WERI-Rb-1 (cell line): ENCODE measurements at regions not wholly inside any gene's neighbourhood (a gene's known extent, or its start where the extent isn't known, plus 50 kb on each side); places are given as distances from the start of the nearest gene placed in this dataset.
"Not testable (repeated sequence)": the region's sequence is repeated elsewhere in the genome, so short reads cannot be mapped to it uniquely, and the experiment has no call there.

Source experiments
- DNase-seq: peaks from one replicate; pipeline ENCODE4 v3.0.0-alpha.2; 2020
- H3K27ac ChIP-seq: fragments of 250-450 bp; sonication (Bioruptor Pico); 2 replicates; pipeline ENCODE4 v1.5.1; 2020; ENCODE audit warnings: mild to moderate bottlenecking, moderate library complexity
- H3K27me3 ChIP-seq: fragments of 250-450 bp; sonication (Bioruptor Pico); 2 replicates; pipeline ENCODE4 v1.5.1; 2021; ENCODE audit warnings: mild to moderate bottlenecking, low read depth, moderate library complexity; ENCODE audit not compliant: insufficient read depth, severe bottlenecking
- H3K36me3 ChIP-seq: fragments of 250-450 bp; sonication (Bioruptor Pico); 2 replicates; pipeline ENCODE4 v1.5.1; 2020; ENCODE audit warnings: mild to moderate bottlenecking, moderate library complexity
- H3K4me3 ChIP-seq: 2 replicates; pipeline ENCODE4 v1.5.1; 2011; ENCODE audit warnings: low read depth, mild to moderate bottlenecking, control low read depth, low read length
- H3K9me3 ChIP-seq: fragments of 250-450 bp; sonication (Bioruptor Pico); 2 replicates; pipeline ENCODE4 v1.5.1; 2021; ENCODE audit warnings: mild to moderate bottlenecking, moderate library complexity; ENCODE audit not compliant: severe bottlenecking
- TF ChIP-seq, protein P1 (sequence below): IDR thresholded peaks from 2 replicates; pipeline ENCODE4 v1.5.1; 2011; ENCODE audit warnings: low read depth, mild to moderate bottlenecking, control low read depth, inconsistent platforms, low read length

DNA sequence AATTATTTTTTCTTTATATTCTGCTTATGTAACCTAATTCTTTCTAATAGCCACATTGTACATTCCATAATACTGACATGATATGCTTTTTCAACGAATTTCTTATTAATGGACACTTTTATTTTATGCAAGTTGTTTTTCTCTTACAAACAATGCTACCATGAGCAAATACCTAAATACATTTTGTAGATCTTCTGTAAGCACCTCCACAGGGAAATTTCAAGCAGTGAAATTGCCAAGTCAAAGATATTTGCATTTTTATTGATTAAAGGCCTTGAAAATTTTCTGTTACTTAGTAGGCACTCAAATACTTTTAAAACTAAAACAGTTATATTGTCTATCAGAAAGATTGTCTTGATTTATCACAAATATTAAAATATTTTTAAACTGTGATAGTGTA, 79.6 kb upstream of the C3orf49 start:
- Histone ChIP-seq H3K36me3 (no peaks in the 10 kb centered on the region), H3K9me3 (no peaks in the 10 kb centered on the region), H3K27ac (no peak overlapping the region), H3K4me3 (no peak overlapping the region), H3K27me3 (no peaks in the 10 kb centered on the region)
- TF ChIP-seq, protein P1, sequence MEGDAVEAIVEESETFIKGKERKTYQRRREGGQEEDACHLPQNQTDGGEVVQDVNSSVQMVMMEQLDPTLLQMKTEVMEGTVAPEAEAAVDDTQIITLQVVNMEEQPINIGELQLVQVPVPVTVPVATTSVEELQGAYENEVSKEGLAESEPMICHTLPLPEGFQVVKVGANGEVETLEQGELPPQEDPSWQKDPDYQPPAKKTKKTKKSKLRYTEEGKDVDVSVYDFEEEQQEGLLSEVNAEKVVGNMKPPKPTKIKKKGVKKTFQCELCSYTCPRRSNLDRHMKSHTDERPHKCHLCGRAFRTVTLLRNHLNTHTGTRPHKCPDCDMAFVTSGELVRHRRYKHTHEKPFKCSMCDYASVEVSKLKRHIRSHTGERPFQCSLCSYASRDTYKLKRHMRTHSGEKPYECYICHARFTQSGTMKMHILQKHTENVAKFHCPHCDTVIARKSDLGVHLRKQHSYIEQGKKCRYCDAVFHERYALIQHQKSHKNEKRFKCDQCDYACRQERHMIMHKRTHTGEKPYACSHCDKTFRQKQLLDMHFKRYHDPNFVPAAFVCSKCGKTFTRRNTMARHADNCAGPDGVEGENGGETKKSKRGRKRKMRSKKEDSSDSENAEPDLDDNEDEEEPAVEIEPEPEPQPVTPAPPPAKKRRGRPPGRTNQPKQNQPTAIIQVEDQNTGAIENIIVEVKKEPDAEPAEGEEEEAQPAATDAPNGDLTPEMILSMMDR, result no peak
- DNase-seq, result no peak

DNA sequence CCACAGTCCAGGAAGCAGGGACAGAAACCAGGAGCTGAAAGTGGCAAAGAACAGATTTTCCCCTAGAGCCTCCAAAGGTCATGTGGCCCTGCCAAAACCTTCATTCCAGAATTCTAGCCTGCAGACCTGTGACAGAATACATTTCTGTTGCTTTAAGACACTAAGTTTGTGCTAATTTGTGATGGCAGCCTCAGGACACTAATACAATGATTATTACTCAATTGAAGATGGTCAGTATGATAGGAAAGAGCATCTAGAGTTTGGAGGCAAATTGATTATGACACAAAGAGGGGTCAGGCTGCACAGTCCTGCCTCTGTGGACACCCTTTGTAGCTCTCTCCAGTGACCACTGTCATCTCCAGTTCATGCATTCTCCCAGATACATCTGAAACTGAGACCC, 79.0 kb upstream of the C3orf49 start:
- DNase-seq, result no peak
- Histone ChIP-seq H3K27ac (no peak overlapping the region), H3K27me3 (no peaks in the 10 kb centered on the region), H3K9me3 (no peaks in the 10 kb centered on the region), H3K36me3 (no peaks in the 10 kb centered on the region), H3K4me3 (no peak overlapping the region)
- TF ChIP-seq, protein P1, result no peak

DNA sequence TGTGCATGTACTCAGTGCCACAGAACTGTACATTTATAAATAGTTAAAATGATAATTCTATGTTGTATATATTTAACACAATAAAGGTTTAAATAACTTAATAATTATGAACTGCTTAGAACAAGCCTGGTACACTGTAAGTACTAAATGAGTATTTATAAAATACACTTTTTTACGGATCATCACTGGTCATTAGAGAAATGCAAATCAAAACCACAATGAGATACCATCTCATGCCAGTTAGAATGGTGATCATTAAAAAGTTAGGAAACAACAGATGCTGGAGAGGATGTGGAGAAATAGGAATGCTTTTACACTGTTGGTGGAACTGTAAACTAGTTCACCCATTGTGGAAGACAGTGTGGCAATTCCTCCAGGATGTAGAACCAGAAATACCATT, 74.4 kb upstream of the C3orf49 start:
- H3K27me3 ChIP-seq, H3K9me3 ChIP-seq, H3K36me3 ChIP-seq, DNase-seq, H3K27ac ChIP-seq, H3K4me3 ChIP-seq: not testable (repeated sequence)

DNA sequence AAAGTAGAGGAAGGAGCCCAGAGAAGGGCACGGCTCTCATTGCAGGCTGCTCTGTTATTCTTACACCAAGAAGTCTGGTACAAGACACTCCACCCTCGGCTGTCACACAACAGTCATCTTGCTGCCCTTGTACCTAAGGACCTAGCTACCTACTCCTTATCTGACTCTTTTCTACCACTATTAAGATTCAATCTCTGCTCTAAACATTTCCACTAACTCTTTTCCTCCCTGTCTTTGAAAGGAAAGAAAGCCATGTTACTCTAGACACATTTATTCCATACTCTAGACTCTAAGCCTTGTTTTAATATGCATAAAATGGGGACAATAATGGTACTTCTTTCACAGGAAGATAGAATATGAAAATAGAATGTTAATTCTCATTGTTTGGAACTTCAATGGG, 73.3 kb upstream of the C3orf49 start:
- Histone ChIP-seq H3K4me3 (no peak overlapping the region), H3K36me3 (no peaks in the 10 kb centered on the region)
- TF ChIP-seq, protein P1, result no peak

DNA sequence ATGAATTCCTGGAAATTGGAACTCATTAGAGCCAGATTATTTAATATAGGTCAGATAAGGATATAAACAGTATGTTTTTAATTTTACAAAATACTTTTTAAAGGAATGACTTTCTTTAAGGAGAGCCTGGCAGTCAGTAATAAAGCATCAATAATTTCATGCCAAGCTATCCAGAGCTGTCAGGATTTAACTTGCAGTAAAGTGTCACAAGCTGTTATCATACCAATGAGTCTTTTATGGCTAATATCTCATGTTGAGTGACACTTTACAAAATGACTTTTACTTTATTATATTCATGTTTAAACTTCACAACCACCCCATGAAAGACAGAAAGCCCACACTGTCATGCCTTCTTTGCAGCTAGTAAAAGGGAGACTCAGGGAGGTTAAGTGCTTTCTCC, 72.9 kb upstream of the C3orf49 start:
- no peak overlapping the region for H3K4me3 ChIP-seq
- no peaks in the 10 kb centered on the region for H3K27me3 ChIP-seq
- no peak for DNase-seq
- H3K9me3 ChIP-seq, result no peaks in the 10 kb centered on the region
- H3K27ac ChIP-seq, result no peak overlapping the region
- no peaks in the 10 kb centered on the region for H3K36me3 ChIP-seq
- TF ChIP-seq, protein P1, result no peak

More for the DNA sequence above, 73.3 kb upstream of the C3orf49 start:
- Histone ChIP-seq H3K27me3 (no peaks in the 10 kb centered on the region), H3K27ac (no peak overlapping the region), H3K9me3 (no peaks in the 10 kb centered on the region)
- DNase-seq, result no peak

DNA sequence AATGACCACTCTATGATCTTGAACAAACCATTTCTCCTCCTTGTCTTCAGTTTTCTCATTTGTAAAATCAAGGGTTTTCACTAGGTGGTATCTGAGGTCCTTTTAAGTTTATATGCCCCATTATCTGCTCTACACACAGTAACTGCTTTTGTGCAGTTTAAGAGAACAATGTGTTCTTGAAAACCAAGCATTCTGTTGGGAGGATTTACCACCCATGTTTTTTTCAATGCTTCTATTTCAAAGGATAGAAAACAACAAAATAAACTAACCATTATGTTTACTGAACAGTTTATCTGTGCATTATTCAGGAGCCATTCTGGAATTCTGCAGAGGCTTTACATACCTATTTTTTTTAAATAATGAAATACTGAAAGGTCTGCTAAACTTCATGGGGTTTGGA, 67.6 kb upstream of the C3orf49 start:
- TF ChIP-seq, protein P1, result no peak
- Histone ChIP-seq H3K27ac (no peak overlapping the region), H3K27me3 (no peaks in the 10 kb centered on the region), H3K4me3 (no peak overlapping the region), H3K9me3 (no peaks in the 10 kb centered on the region), H3K36me3 (no peaks in the 10 kb centered on the region)
- DNase-seq, result no peak

DNA sequence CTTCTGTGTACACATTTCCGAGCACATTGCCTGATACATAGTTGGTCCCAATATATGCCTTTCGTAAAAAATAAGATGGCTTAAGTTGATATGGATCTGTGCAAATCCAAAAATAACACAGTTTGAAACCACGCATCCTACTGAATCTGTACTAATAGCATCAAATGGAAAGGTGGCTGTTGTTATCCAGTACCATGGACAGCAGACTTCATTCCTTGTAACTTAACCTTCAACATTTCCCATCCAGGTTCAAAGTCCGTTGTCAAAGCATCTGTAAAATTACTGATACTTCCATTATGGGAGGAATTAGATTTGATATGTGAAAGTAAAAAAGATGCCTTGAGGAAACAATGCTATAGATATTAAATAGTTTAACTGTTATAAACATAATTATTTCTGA, 65.5 kb upstream of the C3orf49 start:
- TF ChIP-seq, protein P1, result no peak
- no peak overlapping the region for H3K4me3 ChIP-seq
- DNase-seq, result no peak

More for the DNA sequence above, 65.5 kb upstream of the C3orf49 start:
- Histone ChIP-seq H3K9me3 (no peaks in the 10 kb centered on the region), H3K27me3 (no peaks in the 10 kb centered on the region), H3K27ac (no peak overlapping the region), H3K36me3 (no peaks in the 10 kb centered on the region)
